HG03575 (cell line): ENCODE measurements at regions not wholly inside any gene's neighbourhood (a gene's known extent, or its start where the extent isn't known, plus 50 kb on each side); places are given as distances from the start of the nearest gene placed in this dataset.

Experiments used
- ATAC-seq: cut with Tn5 transposase; IDR thresholded peaks from one replicate; pipeline ENCODE4 v1.9.1; 2021; ENCODE audit not compliant: unreplicated experiment, insufficient number of reproducible peaks, low FRiP score; ENCODE audit errors: extremely low read depth

DNA sequence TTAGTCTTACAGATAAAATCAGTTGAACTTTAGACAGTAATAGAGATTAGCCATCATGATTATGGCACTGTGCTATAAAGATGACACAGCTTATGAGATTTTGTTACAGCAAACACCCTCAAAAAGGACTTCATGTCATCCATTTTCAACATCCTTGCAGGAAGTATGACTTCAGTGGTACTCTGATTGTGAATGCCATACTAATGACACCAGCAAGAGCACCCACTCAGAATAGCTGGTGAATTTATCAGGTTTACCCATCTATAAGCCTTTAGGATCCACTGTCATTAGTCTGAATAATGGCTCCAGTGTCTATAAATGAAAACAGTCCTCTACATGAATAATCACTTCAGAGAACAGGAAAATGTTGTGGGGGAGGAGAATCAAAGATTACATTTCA, 615.2 kb downstream of the RPS29 start:
- no peak for ATAC-seq

DNA sequence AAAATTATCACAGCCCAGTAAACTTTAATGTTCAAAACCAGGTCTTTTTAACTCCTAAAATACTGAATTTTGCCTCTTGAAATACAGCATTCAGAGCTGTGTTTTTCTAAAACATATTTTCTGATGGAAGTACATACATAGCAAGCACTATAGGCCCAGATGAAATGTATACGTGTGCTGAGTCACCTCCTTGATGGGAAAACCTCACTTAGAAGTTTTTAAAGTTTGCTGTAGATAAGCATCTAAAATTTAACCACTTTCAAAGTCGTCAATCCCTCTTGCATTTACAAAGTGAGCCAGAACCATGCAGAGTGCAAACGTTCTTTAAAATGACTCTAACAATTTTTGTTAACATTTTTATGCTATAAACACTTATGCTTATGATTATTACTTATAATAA, 618.8 kb downstream of the RPS29 start:
- ATAC-seq, result no peak

- no peak for ATAC-seq
Measured at GRCh38 chr14:48963231-48963790, 622.9 kb downstream of the RPS29 start.

- ATAC-seq, result no peak
Measured at GRCh38 chr14:48957486-48957885, 628.7 kb downstream of the RPS29 start.

- ATAC-seq, result no peak
Measured at GRCh38 chr14:48955857-48956256, 630.3 kb downstream of the RPS29 start.

DNA sequence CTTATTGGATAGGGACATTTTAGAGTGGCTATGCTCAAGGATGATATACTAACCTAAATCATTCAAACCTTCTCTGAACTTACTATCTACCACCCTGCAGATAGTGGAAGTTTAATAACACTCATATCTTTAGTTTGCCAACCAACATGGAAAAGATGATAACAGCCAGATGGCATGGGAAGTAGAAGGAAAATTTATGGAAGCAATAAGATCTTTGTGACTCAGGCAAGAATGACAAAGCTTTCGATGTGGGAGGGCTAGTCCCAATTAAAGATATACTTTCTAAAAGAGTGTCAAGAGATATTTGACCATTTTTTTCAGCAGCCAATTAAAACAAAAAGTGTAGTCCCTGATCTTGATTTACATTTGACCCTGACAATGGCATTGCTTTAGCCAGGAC, 631.7 kb downstream of the RPS29 start:
- no peak for ATAC-seq

DNA sequence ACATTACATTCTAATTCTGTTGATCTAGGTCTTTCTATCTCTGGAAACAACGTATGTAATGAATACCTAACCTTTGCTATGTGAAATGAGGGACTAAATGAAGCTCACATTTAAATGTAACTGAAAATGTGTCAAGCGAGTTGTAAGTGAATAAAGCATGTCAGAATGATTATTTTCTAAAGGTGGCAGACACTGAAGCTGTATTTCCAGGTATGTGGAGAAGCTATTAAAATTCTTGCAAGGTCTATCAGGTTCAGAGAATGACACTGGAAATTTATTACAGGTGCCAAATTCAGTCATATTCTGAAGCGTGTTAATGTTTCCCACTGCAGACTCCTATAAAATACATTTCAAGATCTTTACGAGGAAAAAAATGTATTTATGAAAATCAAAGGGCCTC, 641.4 kb downstream of the RPS29 start:
- ATAC-seq, result no peak

DNA sequence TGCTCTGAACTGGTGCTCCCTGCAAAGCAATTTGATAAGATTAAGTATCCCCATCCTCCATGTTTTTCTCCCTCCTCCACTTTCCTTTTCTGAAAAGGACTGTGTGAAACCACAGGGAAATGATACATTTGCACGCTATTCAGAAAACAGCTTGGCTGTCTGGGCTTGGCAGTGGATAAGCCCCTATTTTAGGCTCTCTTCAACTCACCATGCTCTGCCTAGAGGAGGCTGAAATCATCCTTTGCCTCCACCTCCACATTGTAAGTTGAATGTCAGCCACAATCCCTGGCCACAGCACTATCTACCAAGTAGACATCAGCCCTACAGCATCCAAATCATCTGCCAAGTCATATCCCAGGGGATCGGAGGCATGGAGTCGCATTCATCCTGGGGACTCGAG, 642.3 kb downstream of the RPS29 start:
- no peak for ATAC-seq

DNA sequence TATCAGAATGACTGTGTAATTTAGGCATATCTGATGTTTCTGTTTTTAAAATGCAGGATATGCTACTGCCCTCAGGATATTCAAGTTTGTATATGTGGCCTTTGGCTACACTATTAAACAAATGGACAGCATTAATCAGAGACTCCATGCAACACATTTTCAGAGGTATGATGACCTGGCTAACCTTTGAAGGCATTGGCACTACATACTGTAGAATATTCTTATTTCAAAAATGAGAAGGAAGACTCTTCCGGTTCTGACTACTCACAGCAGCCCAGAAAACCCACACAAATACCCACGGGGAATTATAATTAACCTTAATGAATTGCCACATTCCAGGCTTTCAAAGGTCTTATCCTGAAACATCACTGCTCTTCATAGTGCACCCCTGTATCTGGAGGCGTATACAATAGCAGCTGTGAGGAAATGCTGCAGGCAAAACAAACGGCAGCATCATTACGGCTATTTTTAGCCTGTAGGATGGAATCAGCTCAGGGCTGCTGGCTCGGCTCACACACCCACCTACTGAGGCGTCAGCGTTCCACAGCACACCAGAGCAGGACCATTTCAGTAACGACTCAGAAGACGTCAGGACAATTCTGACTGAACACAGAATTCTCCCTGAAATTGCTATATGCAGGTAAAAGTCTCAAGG, 648.5 kb downstream of the RPS29 start:
- ATAC-seq, result no peak

GRCh38 chr14:48936849-48937248, 649.3 kb downstream of the RPS29 start:
- ATAC-seq, result no peak

DNA sequence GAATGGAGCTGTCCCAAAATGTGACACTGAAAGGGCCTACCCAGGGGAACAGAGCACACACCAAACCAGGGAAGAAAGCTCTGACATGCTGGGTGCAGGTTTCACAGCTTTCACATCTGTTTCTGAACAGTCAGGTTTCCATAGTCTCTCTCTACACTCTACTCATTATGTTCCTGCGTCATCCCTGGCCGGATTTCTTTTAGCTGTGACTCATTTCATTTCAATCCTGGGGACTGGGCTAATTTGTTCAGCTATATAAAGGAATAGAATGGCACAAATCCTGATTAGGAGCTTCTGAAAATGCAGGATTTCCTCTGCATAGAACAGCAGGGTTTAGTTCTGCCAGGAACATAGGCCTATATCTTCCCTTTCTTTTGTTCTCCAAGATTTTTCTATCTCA, 649.8 kb downstream of the RPS29 start:
- no peak for ATAC-seq

DNA sequence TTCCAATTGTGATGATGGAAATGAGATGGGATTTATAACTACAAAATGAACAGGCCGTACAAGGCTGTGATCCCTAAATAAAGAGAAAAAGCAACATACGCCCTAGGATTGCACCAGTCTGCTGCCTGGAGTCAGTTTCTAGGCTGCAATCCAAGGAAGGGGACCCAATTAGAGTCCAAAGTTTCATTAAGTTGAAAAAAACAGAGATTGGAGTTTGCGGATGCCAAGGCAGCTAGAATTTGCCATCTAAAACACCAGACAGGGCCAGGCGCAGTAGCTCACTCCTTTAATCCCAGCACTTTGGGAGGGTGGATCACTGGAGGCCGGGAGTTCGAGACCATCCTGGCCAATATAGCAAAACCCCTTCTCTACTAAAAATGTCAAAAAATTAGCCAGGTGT, 661.0 kb downstream of the RPS29 start:
- ATAC-seq, result no peak

GRCh38 chr14:48914921-48915320, 671.3 kb downstream of the RPS29 start:
- no peak for ATAC-seq

DNA sequence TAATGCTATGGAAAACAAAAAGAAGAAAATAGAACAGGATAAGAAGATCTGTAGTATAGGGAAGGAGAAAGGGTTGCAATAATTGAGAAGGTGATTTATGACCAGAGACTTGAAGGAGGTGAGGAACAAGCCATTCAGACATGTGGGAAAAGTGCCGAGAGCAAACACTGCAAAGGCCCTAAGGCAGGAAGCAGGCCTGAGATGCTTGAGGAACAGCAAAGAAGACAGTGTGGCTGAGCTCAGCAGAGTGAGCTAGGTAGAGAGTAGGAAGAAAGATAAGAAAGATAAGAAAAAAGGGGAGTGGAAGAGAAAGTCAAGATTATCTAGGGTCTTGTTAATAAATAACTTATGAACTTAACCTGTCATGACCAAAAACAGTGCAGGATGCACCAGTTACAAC, 671.8 kb downstream of the RPS29 start:
- ATAC-seq, result no peak

- no peak for ATAC-seq
Measured at GRCh38 chr14:48900565-48900964, 685.6 kb downstream of the RPS29 start.

DNA sequence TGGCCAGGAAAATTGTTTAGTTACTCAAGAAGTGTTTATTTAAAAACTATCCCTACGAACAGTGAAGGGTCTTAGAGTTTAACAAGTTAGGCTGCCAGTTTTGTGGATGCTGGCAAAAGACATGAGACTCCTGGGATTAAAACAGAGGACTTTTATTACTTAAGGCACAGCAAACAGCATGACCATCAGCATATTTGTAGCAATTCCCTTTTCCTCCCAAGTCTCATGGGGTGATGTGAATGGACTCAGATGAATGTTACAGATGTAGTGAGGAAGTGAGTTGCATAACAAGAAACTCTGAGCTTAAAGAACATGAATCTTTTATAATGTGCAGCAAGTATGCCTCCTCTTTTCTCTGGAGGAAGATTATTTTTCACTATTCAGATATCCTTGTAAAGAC, 695.8 kb downstream of the RPS29 start:
- no peak for ATAC-seq

DNA sequence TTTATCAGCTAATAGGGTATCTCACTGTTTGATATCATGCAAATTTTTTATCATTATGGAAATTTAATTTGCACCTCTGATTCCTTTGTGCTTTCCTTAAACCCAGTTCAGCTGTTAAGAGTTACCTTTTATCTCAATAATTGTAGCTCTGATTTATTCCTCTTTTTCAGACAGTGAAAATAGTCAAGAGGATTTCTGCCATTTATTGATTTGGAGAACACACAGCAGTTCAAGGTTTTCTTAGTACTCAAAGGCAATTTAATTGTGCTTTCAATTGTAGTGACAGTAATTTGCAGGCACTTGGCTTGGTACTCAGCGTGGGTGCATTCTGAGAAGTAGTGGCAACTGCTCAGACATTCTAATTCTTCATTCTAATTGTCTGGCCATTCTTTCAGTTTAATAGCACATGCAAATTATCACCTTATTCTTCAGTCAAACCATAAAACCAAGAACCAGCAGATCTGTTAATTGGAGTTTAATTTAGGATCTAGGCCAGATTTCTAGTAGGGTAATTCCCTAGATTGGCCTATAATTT, 709.3 kb downstream of the RPS29 start:
- no peak for ATAC-seq

DNA sequence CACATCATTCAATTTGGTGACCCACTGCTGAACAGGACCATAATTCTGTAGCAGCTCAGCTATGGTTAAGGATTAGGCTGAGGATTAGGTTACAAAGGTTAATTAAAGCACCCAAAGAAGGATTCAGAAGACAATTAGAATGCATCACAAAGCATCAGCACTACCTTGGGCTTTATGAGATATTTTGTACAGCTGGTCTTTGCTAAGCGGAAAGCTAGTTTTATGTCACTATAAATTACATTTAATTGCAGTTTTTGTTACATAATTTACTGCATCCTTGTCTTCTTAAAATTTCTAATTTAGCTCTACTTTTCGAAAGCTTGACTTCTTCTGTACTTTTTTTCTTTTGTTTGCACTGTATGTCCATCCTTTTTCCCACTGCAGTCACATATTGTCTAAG, 711.5 kb downstream of the RPS29 start:
- ATAC-seq, result no peak

- no peak for ATAC-seq
Measured at GRCh38 chr14:48857366-48857765, 728.8 kb downstream of the RPS29 start.

GRCh38 chr14:48853159-48853558, 733.0 kb downstream of the RPS29 start:
- no peak for ATAC-seq

- no peak for ATAC-seq
Measured at GRCh38 chr14:48849741-48850322, 736.3 kb downstream of the RPS29 start.
